Stimulated activated naive CD8-positive, alpha-beta T cell treated with anti-CD3 and anti-CD28 coated beads, Interleukin-15, Interleukin-2, amounts not matched to agents 100 U/mL and 50 U/mL, for 24 hours (primary cell): ENCODE measurements at regions not wholly inside any gene's neighbourhood (a gene's known extent, or its start where the extent isn't known, plus 50 kb on each side); places are given as distances from the start of the nearest gene placed in this dataset.

Experiments
- ATAC-seq: fragments of 150-1000 bp; cut with Tn5 transposase; one replicate; pipeline ENCODE4 v1.10.0; 2021
- DNase-seq: peaks from one replicate; pipeline ENCODE4 v3.0.0; 2021

DNA sequence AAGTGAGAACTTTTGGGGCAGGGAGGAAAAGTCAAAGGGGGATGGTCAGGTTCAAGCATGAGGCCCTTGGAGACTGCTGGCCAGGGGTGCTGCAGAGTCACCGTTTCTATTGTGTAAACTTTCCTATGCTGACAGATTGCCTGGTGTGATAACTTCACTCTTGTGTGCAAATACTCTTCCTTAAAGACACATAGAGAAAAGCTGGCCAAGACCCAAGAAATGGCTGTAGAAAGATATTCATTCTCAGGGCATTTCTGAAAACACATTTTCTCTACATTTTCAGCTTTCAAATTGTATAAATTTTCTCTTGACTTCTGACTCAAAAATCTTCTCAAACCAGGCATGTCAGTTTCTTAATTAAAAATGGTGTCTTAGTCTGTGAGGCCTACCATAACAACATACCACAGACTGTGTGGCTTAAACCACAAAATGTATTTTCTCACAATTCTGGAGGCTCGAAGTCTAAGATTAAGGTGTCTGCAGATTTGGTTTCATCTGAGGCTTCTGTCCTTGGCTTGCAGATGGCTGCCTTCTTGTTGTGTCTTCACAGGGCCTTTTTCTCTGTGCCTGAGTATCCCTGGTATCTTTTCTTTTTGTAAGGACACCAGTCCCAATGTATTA is 304.5 kb downstream of the KCNRG start:
- ATAC-seq: no peak
- no peak for DNase-seq

DNA sequence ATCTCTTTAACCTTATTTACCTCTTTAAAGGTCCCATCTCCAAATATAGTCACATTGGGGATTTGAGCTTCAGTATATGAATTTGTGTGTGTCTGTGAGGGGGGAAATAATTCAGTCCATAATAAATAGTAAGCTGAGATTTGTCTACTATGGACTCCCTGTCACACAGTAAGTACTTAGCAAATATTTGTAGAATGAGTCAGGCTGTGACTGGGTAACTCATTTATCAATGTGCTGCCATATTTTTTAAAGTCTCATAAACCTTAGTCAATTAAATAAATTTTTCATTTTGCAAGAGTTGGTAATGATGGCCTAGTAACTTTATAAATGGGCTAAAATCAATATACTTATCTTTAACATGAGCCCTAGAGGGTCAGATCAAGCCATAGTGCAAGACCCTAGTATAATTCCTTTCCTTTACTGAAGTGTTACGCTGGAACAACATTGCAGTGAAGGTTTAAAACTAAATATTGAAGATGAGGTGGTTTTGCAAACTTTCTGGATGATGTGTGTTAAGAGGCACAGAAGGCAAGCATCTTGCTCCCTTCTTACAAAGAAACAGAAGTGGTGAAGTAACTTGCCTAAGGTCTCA is 305.1 kb downstream of the KCNRG start:
- DNase-seq (no peak), ATAC-seq (no peak)

- DNase-seq: no peak
- ATAC-seq: no peak
Measured at GRCh38 chr13:50322006-50322405, 306.8 kb downstream of the KCNRG start.

DNA sequence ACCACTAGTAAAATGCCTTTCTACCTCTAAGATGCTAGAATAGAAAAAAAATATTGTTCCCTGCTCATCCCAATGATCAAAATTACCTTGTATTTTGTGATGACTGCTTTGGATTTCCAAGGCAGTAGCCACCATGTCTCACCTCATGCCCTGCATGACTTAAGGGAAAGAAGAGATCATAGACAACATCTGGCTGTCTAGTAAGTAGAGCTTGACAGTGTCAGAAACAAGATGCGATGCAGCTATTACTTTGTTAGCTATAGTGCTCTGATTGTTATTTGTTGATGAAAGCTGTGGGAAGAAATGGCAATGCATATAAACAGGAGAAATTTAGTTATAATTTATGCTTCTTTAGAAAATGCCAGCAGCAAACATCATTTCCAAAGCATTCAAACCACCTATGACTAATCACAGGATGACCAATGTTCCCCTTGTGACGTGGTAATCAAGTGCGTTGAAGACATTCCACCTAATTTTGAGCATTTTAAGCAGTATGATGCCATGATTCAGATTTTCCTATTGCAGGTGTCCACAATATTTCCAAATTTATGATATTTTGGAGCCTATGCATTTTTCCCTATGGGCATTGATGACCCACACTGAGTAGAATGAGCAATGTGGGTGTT is 308.3 kb downstream of the KCNRG start:
- ATAC-seq: peak; percentile 62
- no peak for DNase-seq

DNA sequence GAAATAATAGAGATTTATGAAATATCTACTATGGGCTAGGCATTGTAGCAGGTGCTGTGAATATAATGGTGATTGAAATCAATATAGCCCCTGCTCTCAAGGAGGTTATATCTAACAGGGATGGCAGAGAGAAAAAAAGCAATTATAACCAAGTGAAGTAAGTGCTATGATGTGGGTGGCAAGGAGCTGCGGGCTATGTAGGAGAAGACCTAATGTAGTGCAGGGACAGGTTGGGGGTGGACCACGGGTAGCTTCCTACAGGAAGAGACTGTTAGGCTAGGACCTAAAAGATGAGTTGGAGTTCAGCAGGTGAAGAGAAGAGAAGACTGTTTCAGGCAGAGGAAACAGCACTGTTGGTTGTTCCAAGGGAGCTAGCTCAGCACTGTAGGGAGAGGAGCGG is 311.0 kb downstream of the KCNRG start:
- ATAC-seq (no peak), DNase-seq (no peak)

DNA sequence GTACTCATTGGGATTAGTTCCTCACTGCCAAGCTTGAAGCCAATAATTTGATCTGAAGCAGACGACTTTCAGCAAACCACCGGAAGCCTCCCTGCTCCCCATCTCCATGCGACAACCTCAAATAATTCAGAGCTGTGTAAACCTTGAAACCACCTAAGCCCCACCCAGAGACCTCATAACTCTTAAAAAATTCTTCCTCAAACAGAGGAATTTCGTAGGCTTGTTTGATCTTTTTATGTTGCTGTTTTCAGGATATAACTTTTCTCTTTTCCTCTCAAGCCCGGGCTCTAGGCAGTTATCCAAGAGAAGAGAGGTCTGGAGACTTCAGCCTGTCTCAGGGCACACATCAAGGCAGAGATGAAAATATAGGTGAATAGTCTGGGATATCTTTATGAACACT is 311.6 kb downstream of the KCNRG start:
- DNase-seq (no peak), ATAC-seq (no peak)

- DNase-seq (no peak), ATAC-seq (no peak)
Measured at GRCh38 chr13:50334115-50334778, 319.0 kb downstream of the KCNRG start.

GRCh38 chr13:50334944-50335343 is 319.7 kb downstream of the KCNRG start:
- DNase-seq (no peak), ATAC-seq (no peak)

DNA sequence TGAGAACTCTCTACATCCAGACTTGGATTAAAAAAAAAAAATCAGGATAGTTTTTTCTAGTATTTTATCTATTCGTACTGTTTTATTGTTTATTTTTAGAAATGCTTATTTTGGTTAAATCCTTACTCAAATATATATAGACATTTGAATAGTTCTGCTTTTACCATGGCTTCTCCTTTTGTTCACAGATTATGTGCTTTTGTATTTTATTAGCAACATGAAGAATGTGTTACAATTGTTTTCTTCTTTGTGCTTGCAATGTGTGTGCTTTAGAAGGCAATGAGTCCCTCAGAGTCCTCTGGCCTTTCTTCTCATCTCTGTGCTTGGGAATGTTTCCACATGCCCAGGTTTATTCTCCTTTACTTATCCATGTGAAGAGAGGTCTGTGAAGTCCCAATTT is 324.0 kb downstream of the KCNRG start:
- DNase-seq (no peak), ATAC-seq (no peak)

- ATAC-seq: no peak
- DNase-seq: no peak
Measured at GRCh38 chr13:50340146-50340545, 324.9 kb downstream of the KCNRG start.

GRCh38 chr13:50340551-50341287 is 325.5 kb downstream of the KCNRG start:
- no peak for DNase-seq

GRCh38 chr13:50341526-50341925 is 326.3 kb downstream of the KCNRG start:
- DNase-seq (no peak), ATAC-seq (no peak)

More at GRCh38 chr13:50340551-50341287, 325.5 kb downstream of the KCNRG start:
- no peak for ATAC-seq

DNA sequence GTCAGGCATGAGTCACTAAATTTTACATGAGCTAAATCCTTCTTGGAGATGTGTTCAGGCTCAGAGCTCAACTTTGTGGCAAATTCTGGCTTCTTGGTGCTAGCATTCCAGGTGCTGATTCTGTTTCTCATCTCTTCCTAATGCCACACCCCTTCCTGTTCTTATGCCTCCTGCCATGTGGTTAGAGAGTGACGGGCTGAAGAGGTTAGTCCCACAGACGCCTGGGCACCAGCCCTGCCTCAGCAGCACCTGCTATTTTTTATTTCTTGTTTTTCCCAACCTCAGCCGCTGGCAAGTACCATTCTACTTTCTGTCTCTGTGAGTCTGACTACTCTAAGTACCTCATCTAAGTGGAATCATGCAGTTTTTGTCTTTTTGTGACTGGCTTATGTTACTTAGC is 329.5 kb downstream of the KCNRG start:
- DNase-seq: no peak
- no peak for ATAC-seq

DNA sequence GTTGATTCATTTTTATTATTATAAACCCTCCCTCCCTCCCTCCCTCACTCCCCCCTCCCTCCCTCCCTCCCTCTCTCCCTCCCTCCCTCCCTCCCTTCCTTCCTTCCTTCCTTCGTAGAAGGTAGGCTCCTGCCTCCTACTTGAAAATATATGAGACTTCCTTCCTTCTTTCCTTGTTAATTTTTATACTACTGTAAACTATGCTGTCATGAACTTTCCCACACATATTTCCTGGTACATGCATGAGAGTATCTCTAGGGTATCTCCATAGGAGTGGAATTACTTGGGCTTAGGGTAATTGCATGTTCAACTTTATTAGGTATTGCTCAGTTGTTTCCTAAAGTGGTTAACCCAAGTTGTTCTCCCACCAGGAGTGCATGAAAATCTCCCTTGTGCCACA is 330.6 kb downstream of the KCNRG start:
- no peak for ATAC-seq
- DNase-seq: no peak

- no peak for ATAC-seq
Measured at GRCh38 chr13:50348371-50348770, 333.1 kb downstream of the KCNRG start.

DNA sequence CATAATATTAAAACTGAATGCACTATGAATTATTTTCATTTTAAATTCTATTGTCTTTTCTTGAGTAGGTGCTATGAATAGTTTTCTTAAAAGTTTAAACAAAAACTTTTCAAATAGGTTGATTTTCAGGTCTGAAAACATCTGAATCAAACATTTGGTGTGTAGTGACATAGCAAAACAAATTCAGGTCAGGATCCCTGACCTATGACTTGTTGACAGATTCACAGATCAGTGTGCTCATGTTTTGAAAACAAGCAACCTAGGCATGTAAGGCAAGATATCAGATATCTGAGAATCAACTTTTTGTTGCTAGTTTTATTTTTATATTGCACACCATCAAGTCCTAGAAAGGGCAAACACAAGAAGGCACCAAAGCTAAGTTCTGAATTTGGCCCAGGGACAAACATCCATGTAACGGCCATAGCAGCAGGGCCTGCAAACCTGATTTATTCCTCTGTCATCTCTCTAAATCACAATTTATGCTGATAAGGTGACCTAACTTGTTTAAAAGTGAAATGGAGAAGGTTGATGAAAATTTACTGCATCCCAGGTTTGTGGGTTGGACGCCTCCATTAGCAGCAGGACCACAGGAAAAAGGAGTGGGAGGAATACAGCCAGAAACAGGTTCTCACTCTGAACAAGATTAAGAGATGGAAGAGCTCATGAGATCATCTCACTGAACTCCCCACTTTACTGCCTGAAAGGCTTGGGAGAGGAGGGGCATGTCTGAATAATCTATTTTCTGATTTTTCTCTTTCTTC is 337.7 kb downstream of the KCNRG start:
- DNase-seq (no peak), ATAC-seq (no peak)

More at GRCh38 chr13:50348371-50348770, 333.1 kb downstream of the KCNRG start:
- no peak for DNase-seq

DNA sequence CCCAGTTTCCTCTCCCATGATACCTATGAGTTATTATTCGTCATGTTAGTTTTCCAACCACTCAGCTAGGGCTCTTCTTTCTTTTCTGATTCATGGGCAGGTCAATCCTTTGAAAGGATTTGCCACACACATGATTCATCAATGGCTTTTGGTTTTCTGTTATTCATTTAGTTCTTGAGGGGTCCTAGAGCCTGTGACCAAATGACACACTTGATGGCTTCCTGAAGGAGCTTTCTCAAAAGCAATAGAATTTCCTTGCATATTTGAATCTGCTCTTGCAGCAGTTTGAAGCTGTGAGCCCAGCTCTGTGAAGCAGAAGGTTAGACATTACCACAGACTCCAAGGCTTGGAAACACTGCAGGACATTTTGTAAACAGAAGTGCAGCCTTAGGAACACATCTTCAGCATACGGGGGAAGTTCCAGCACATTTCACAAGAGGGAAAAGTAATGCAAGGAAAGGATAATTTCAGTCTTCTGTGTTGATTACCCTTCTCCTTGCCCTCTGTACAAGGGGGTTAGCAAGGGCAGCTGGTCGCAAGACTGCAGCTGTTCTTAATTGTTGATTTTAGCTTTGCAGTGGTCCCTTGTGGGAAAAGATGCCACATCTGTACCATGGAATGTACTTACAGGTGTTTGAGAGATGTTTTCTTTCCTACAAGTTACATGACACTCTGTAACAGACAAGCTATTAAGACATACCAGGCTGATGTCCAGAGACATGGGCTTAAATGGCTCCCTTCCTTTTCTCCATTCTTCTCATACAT is 338.6 kb downstream of the KCNRG start:
- DNase-seq (no peak), ATAC-seq (peak; percentile 76)

DNA sequence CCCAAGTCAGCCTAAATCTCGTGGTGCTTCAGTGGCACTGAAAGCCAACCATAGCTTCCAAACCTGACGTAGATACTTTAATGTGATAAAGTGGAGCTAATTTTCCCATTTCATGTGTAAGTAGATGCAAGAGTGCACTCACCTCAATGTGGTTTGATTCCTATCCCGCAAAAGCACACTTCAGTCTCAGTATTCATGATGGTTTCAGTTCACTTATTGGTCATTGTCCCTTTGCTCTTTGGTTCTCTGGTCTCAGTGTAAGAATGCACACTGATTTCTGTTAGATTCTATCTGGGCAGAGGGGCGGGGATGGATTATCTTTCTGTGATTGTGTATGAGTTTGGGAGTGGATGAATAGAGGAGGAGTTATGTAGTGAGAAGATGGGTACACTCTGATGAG is 340.6 kb downstream of the KCNRG start:
- no peak for DNase-seq
- peak; percentile 40 for ATAC-seq

GRCh38 chr13:50357136-50357535 is 341.9 kb downstream of the KCNRG start:
- ATAC-seq: no peak
- no peak for DNase-seq

DNA sequence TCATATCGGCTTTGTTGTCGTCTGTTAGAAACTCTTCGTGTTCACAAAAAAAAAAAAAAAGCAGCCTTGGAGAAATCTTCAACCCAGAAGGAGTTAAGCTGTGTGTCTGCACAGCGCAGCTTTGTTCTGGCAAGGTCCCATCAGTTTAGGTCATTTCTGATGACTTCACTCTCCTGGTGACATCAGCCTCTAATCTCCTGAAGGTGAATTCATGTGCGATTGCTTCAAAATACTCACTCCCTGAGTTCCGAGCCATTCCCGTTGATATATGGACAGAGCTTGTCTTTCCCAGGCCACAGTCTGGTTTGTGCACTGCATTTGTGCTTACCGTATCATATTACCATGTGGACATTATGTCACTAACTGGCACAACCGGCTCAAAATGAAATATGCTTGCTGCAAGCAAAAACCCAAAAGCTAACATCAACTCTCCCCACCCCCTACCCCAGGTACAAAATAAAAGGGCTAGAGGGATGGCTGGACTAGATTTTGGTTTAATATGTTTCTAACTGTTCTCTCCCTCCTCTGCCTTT is 342.4 kb downstream of the KCNRG start:
- DNase-seq: no peak
- no peak for ATAC-seq
